Umbilical cord (tissue), 1 donor: ENCODE measurements at regions not wholly inside any gene's neighbourhood (a gene's known extent, or its start where the extent isn't known, plus 50 kb on each side); places are given as distances from the start of the nearest gene placed in this dataset.
"Not testable (repeated sequence)": the region's sequence is repeated elsewhere in the genome, so short reads cannot be mapped to it uniquely, and the experiment has no call there.

Experiments used
- DNase-seq: peaks from one replicate; pipeline ENCODE4 v3.0.0-alpha.2; 2015; ENCODE audit warnings: low spot score

DNA sequence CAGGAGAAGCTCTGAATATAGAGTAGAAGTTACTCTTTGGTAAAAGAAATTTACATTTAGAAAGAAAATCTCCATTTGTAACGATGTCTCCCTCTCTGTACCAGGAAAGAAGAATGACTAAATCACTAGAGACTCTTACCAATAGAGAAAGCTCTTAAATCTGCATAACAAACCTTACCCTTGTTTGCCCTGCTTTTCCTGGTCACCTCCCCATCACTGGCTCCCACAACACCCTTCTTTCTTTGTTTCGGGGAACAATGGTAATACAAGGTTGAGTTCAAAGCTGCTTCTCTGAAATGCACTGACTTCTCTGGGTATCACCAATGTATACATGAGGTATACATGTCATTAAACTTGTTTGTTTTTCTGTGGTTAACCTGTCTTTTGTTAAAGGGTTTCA is 351.1 kb upstream of the FLRT2 start:
- DNase-seq: no peak

DNA sequence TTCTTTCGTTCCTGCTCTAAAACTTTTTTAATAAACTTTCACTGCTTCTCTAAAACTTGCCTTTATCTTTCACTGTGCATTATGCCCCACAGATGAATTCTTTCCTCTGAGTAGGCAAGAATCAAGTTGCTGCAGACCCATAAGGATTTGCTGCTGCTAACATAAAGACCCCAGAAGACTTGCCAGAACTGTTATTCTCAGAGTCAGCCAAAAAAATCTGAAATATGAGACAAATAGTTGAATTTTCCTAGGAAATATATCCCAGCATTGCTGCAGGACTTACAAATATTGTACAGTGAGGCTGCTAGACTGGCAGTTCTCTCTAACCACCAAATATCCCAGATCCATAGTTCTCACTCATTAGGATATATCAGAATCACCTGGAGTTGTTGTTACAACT is 349.1 kb upstream of the FLRT2 start:
- peak; percentile 54 for DNase-seq

DNA sequence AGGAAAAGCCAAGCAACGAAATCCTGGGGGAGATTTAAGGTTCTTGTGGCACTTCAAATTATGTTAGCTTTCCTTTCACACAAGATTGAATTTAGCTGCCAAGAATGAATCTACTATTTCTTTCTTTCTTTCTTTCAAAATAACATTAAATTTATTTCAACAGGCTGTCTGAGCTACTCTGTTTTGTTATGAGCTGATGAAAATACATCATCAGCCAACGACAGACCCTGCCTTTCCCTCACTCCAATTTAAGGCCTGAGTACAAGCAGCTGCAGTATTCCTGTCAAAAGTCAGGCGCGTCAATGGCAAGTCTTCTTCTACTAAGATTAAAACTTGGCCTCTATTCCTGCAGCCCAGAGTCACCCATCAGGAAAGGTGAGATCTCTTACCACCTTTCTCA is 347.7 kb upstream of the FLRT2 start:
- DNase-seq: peak; percentile 11

GRCh38 chr14:85186082-85186481 is 343.9 kb upstream of the FLRT2 start:
- no peak for DNase-seq

DNA sequence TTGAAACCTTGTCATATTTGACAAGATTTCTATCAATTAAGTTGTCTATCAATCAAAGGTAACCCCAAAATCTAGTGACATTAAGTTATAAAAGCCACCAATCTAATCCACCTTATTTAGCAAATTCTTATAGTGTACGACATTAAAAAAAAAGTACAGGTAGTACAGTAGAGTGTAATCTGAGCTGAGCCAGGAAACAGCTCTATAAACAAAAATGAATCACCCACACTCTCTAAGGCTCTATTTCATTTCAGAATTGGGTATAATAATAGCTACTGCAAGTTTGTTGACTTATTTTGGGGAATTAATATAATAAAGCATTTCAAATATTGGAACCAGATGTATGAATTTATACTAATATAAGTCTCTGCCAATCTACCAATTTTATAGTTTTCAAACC is 342.4 kb upstream of the FLRT2 start:
- no peak for DNase-seq

DNA sequence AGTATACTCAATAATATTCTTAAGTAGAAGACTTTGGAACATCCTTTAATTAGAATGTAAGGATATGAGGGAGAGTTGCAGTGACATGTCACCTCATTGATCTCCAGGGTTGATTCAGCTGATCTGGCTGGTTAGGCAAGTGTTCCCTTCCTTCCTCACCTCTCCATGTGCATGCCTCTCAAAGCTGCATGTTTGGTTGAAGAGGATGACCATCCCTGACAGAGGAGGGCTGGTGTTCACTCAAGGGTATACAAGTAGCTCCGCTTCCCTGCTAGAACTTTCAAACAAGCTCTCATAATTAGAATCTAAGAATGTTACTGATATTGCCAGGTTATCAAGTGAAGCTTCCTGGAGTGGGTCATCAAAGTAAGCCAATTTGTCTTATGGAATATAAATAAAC is 341.1 kb upstream of the FLRT2 start:
- no peak for DNase-seq

GRCh38 chr14:85189253-85189652 is 340.7 kb upstream of the FLRT2 start:
- not testable (repeated sequence) for DNase-seq

- DNase-seq: peak; percentile 13
These were observed 339.7 kb upstream of the FLRT2 start for GRCh38 chr14:85190251-85190650.

DNA sequence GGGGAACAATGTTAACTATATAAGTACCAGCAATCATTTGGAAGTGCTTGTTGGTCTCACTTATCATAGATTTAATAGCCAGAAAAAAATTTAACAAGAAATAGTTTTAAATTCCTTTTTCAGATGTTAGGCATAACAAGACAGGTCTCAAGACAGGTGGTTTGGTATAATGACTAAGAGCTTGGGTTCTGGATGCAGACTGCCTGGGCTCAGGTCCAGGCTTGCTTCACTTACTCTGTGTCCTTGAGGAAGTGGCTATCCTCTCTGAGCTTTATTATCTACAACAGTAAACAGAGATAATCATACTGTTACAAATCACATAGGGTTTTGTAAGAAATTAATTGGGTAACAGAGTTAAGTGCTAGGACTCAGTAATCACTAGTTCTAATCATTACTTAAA is 338.0 kb upstream of the FLRT2 start:
- DNase-seq: no peak

GRCh38 chr14:85195872-85196477 is 334.0 kb upstream of the FLRT2 start:
- no peak for DNase-seq

- DNase-seq: no peak
These were observed 331.9 kb upstream of the FLRT2 start for GRCh38 chr14:85198001-85198400.

DNA sequence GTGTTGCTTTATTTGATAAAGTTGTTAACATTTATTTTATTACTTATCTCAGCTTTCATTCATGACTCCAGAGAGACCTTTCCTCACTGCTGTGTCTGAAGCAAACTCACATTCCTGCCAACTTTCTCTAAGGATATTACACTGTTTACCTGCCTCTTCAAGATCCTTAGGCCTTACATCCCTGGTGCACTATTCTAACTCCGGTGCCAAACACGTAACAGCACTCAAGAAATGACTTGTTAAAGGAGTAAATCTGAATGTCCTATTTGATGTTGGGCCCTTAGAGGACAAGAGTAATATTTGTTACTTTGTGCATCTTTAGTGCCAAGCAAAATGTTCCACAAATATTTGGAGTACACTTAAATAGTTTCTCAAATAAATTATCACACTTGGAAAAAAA is 324.1 kb upstream of the FLRT2 start:
- no peak for DNase-seq

DNA sequence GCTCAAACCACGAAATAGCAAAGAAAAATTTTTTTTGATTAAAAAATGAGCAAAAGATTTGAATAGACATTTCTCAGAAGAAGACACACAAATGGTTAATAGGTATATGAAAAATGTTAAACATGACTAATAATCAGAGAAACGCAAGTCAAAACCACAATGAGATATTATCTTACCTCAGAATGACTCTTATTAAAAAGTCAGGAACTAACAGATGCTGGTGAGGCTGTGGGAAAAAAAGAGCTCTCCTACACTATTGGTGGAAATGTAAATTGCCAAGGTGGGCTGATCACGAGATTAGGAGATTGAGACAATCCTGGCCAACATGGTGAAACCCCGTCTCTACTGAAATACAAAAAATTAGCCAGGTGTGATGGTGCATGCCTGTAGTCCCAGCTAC is 315.5 kb upstream of the FLRT2 start:
- DNase-seq: no peak

GRCh38 chr14:85217412-85217811 is 312.5 kb upstream of the FLRT2 start:
- no peak for DNase-seq

DNA sequence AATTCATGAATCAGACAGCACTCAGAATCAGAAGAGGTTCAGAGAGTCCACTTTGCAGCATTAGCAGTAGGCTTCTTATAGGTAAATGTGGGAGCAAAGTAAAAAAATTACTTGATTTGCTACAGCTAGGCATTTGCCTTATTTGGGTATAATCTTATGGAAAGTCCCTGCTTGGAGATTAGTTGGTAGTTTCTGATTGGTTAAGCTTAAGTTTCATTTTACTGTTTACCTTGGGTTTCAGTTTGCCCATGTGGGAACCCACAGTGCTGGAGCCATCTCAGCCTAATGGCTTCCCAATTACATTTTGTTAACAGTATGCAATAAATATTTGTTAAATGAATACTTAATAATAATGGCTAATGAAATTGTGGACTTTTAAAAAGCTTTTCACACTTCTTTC is 311.0 kb upstream of the FLRT2 start:
- no peak for DNase-seq

- DNase-seq: no peak
These were observed 308.1 kb upstream of the FLRT2 start for GRCh38 chr14:85221832-85222231.

- DNase-seq: no peak
These were observed 307.6 kb upstream of the FLRT2 start for GRCh38 chr14:85222341-85222740.

DNA sequence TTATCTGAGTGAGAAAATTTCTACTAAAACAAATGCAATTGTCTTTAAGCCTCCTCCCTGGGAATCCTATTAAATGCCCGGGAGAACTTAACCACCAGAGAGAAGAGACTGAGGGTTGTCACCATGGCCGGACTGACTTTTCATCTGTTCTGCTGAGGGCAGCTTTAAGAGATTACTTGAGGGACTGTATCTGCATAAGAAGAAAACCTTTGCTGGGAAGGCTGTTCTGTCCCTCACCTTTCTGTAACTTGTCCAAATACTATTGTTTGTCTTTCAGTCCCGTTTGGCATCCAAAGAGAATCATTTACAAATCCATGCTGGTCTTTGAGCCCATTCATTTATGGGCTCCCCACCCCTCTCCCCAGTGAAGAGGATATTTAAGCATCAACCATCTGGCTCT is 306.3 kb upstream of the FLRT2 start:
- DNase-seq: no peak

GRCh38 chr14:85224241-85224640 is 305.7 kb upstream of the FLRT2 start:
- peak; percentile 70 for DNase-seq

DNA sequence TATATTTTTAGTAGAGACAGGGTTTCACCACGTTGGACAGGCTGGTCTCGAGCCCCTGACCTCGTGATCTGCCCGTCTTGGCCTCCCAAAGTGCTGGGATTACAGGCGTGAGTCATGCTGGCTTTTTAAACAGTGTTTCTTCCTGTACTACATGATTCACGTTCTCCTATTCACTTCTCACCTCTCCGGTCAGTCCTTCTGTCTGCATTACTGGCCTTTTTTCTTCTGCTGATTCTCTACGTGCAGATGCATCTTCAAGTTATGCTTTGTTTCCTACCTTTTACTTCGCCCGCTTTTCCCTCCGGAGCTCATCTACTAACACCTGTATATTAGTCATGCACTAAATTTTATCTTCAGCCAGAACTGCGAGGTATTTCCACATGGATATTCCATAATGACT is 296.2 kb upstream of the FLRT2 start:
- DNase-seq: peak; percentile 71

DNA sequence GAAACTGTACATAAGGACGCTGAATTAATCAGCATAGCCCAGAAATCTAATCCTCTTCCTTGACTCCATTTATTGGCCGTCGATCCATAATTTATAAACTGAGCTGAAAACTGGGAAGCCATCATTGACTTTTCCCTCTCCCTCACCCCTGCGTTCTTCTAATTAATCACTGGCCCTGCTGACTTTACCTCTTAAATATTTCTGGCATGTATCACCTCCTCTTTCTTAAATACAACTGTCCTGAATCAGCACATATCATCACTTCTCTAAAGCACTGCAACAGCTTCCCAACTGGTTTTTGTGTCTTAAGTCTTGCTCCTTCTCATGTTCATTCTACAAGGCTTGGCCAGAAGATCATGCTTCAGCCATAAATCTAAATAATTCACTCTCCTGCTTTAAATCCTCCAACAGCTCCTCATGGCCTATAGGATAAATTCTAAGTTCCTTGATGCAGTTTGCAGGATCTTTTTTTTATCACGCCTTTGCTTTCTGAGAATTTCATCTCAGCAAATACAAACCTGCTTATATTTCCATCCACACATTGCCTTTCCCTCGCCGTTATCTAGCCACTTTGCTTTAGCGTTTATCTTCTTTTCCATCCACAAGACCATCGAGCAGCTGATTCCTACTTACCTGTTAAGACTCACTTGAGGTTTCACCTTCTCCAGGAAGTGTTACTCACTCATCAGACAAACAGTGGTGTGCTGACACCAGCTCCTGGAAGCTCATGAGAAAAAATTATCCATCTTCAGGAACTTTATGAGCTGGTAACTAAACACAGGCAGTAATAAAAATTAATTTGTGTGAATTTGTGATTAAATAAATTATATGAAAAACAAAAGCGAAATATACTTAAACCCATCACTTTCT is 295.6 kb upstream of the FLRT2 start:
- peak; percentile 93 for DNase-seq

DNA sequence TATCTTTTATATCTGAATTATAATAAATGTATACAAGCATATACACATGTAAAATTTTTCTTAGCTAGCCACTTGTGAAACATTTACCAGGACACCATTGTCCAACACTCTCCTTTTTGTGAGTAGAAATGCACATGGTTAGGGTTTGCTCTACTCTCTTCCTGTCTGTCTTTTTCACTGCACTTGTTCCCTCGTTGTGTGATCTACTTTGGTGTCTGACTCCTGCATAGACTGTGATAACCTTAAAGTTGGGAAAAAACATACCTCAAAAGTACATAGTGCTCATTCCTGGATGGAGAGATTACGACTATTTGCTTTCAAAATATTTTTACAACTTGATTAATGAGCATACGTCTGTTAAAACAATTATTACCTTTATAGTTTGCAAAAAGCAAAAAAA is 294.1 kb upstream of the FLRT2 start:
- no peak for DNase-seq

DNA sequence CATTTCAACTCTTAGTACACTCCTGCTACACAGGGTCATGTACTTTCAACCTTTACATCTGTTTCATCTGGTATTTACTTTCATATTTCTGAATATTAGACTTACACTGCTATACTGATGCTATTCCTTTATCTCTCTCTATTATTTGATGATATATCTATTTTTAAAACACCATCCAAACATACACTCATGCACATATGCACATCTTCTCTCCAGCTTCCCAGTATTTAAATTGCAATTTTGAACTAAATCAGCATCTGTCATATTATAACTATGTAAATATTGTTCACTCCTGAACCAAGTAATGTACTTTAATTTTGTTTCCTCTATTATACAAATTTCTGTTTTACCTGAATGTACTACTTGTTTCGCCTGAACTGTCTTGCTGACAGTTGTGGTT is 293.6 kb upstream of the FLRT2 start:
- DNase-seq: no peak
